Mesothelial cell of epicardium (in vitro differentiated cells): ENCODE measurements at regions not wholly inside any gene's neighbourhood (a gene's known extent, or its start where the extent isn't known, plus 50 kb on each side); places are given as distances from the start of the nearest gene placed in this dataset.

ENCODE experiments used
- DNase-seq, 2 experiments: peaks; one replicate each; pipeline ENCODE4 v3.0.0; 2021; ENCODE audit warnings: low spot score in 2 of 2; ENCODE audit not compliant: unreplicated experiment in 2 of 2
- H3K27ac Mint-ChIP-seq: 2 replicates; pipeline ENCODE4 v1.8.0; 2021; ENCODE audit warnings: mixed read lengths
- H3K27me3 Mint-ChIP-seq: 2 replicates; pipeline ENCODE4 v1.8.0; 2021; ENCODE audit warnings: low read depth, mixed read lengths
- H3K36me3 Mint-ChIP-seq: 2 replicates; pipeline ENCODE4 v1.8.0; 2021; ENCODE audit warnings: mixed read lengths
- H3K4me1 Mint-ChIP-seq: 2 replicates; pipeline ENCODE4 v1.8.0; 2021; ENCODE audit warnings: mixed read lengths
- H3K4me3 Mint-ChIP-seq: 2 replicates; pipeline ENCODE4 v1.8.0; 2021; ENCODE audit warnings: mild to moderate bottlenecking, moderate library complexity, mixed read lengths
- H3K9me3 Mint-ChIP-seq: 2 replicates; pipeline ENCODE4 v1.8.0; 2021; ENCODE audit warnings: mixed read lengths
- CTCF ChIP-seq: fragments of 200-600 bp; sonication (generic); IDR thresholded peaks from one replicate; pipeline ENCODE4 v1.5.0; 2021; ENCODE audit warnings: antibody characterized with exemption; ENCODE audit not compliant: unreplicated experiment

- H3K4me3 Mint-ChIP-seq: no peak overlapping the region
- DNase-seq: no peak
- no peak overlapping the region for H3K27ac Mint-ChIP-seq
- TF ChIP-seq CTCF: no peak
- peaks cover 3% of the 10 kb centered on the region for H3K9me3 Mint-ChIP-seq
- H3K27me3 Mint-ChIP-seq: peaks cover 4% of the 10 kb centered on the region
- no peaks in the 10 kb centered on the region for H3K36me3 Mint-ChIP-seq
- no peaks in the 10 kb centered on the region for H3K4me1 Mint-ChIP-seq
These were observed 390.6 kb upstream of the CCNH start for GRCh38 chr5:87803352-87803751.

GRCh38 chr5:87791869-87792268 is 379.1 kb upstream of the CCNH start:
- H3K36me3 Mint-ChIP-seq: no peaks in the 10 kb centered on the region
- H3K27ac Mint-ChIP-seq: no peak overlapping the region
- H3K27me3 Mint-ChIP-seq: peaks cover 30% of the 10 kb centered on the region
- no peaks in the 10 kb centered on the region for H3K4me1 Mint-ChIP-seq
- no peaks in the 10 kb centered on the region for H3K9me3 Mint-ChIP-seq
- H3K4me3 Mint-ChIP-seq: no peak overlapping the region
- no peak for TF ChIP-seq CTCF
- DNase-seq: no peak

GRCh38 chr5:87788416-87788815 is 375.7 kb upstream of the CCNH start:
- TF ChIP-seq CTCF: no peak
- Mint-ChIP-seq H3K4me3 (no peak overlapping the region), H3K27ac (no peak overlapping the region), H3K27me3 (peaks cover 44% of the 10 kb centered on the region), H3K9me3 (no peaks in the 10 kb centered on the region), H3K4me1 (no peaks in the 10 kb centered on the region), H3K36me3 (no peaks in the 10 kb centered on the region)
- DNase-seq: no peak

- Mint-ChIP-seq H3K27me3 (peaks cover 51% of the 10 kb centered on the region), H3K4me1 (no peaks in the 10 kb centered on the region), H3K4me3 (no peak overlapping the region), H3K9me3 (no peaks in the 10 kb centered on the region), H3K27ac (no peak overlapping the region), H3K36me3 (no peaks in the 10 kb centered on the region)
- no peak for DNase-seq
- no peak for TF ChIP-seq CTCF
These were observed 375.0 kb upstream of the CCNH start for GRCh38 chr5:87787625-87788256.

- Mint-ChIP-seq H3K36me3 (no peaks in the 10 kb centered on the region), H3K9me3 (no peaks in the 10 kb centered on the region), H3K4me3 (no peak overlapping the region), H3K27ac (no peak overlapping the region), H3K4me1 (no peaks in the 10 kb centered on the region), H3K27me3 (peaks cover 56% of the 10 kb centered on the region)
- no peak for TF ChIP-seq CTCF
- DNase-seq: no peak
These were observed 374.4 kb upstream of the CCNH start for GRCh38 chr5:87787086-87787485.

GRCh38 chr5:87786471-87786870 is 373.7 kb upstream of the CCNH start:
- peaks cover 62% of the 10 kb centered on the region for H3K27me3 Mint-ChIP-seq

More at GRCh38 chr5:87786471-87786870, 373.7 kb upstream of the CCNH start:
- H3K4me1 Mint-ChIP-seq: no peaks in the 10 kb centered on the region
- no peak for DNase-seq
- H3K9me3 Mint-ChIP-seq: no peaks in the 10 kb centered on the region
- H3K36me3 Mint-ChIP-seq: no peaks in the 10 kb centered on the region
- no peak for TF ChIP-seq CTCF
- H3K4me3 Mint-ChIP-seq: no peak overlapping the region
- H3K27ac Mint-ChIP-seq: no peak overlapping the region
